ENCODE measurements at regions not wholly inside any gene's neighbourhood (a gene's known extent, or its start where the extent isn't known, plus 50 kb on each side); places are given as distances from the start of the nearest gene placed in this dataset.

DNA sequence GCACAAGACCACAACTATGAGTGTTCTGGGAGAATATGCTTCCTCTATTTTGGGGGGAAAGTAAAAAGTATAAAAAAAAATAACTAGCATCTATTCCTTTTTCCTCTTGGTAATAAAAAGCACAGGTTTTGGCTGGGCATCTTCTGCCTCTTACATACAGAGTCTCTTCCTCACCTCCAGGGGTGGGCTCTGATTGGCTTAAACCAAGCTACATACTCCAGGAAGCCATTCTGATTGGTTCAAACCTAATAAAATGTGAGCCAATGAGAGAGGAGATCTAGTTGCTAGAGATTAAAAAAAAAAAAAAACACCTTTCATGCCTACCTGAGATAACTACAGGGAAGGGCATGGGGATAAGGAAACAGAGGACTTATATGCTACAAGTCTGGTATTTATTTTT is 365.9 kb upstream of the ERCC4 start:
- no peak for TF ChIP-seq CTCF (IDR thresholded peaks at IDR 0.05)
- no peak for TF ChIP-seq POLR2A (IDR thresholded peaks at IDR 0.05)
- TF ChIP-seq EP300 (IDR thresholded peaks at IDR 0.05) = no peak
